ENCODE measurements at regions not wholly inside any gene's neighbourhood (a gene's known extent, or its start where the extent isn't known, plus 50 kb on each side); places are given as distances from the start of the nearest gene placed in this dataset.

DNA sequence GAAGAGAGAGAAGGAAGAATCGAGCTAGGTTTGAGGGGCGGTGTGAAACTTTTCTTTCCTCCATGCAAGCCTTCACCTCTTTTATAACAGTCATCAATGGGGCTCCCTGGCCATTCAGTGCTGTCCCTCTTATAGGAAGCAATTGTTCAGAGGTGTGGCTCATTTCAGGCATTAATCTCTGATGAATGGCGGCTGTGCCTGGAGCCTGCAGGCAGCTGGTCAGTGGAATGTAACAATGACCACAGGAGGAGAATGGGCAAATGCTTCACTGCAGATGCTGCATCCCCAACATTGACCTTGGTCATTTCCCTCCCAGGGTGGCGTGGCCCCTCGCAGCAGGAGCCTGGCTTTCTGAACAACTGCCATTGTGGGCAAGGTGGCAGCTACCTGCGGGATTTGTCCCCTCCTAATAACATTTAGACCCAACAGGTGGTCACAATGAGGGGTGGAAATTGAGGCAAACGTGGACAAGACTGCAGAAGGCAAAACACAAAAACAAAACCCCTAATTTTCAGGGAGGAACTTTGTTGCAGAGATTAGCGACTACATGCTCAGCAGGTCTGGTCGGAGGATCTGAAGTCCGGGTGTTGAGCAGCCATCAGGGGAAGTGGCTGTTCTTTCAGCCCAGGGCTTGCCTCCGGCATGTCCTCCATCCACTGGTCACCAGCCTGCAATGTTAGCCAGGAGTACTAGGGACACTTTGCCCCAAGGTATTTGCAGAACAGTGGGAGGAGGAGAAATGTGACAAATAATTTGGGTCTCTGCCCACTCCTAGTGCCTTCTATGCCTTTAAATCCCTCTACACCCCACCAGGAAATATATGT, 97.3 kb upstream of the PAXBP1 start:
- TF ChIP-seq CTCF (IDR thresholded peaks at IDR 0.05 in 8 of 11, conservative IDR thresholded peaks at IDR 0.05 in 3 of 11) (no peak), POLR2A (IDR thresholded peaks at IDR 0.05) (no peak), POLR2AphosphoS5 (IDR thresholded peaks at IDR 0.05) (no peak)

Data from spleen (tissue), 7 donors.